ENCODE measurements at regions not wholly inside any gene's neighbourhood (a gene's known extent, or its start where the extent isn't known, plus 50 kb on each side); places are given as distances from the start of the nearest gene placed in this dataset.

DNA sequence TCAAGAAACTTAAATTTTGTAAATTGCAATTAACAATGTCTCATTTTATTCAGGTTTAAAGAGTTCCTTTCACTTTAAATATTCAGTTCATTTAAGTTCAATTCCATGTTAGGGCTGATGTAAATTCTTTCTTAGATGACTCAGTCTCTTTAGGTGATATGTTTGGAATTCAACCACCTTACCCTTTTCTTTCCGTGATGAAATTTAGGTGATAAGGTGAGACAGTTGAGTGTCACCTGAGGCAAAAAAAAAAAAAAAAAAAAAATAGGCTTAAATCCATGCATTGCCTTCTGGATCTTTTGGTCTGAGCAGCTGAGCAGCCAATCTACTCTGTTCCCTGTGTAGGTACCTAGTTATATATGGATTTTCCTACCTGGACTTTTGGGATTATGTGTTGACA, 299.5 kb downstream of the DAD1 start:
- Mint-ChIP-seq H3K4me1 (no peaks in the 10 kb centered on the region), H3K27me3 (ENCODE audit: low read depth in 3 of 3) (peaks cover 0 to 2% (median 1%) of the 10 kb centered on the region in 3 donors), H3K4me3 (no peak overlapping the region), H3K27ac (no peak overlapping the region), H3K9me3 (peaks cover 0 to 1% (median 0%) of the 10 kb centered on the region in 7 donors), H3K36me3 (no peaks in the 10 kb centered on the region)
- Histone ChIP-seq H3K79me2 (ENCODE audit: insufficient read depth, low read length) (no peaks in the 10 kb centered on the region), H3K9ac (ENCODE audit: insufficient read depth, low read length, poor library complexity, severe bottlenecking) (no peak overlapping the region), H4K20me1 (ENCODE audit: insufficient read depth, low read length) (no peaks in the 10 kb centered on the region), H3K36me3 (replicated peaks in 1 of 2; ENCODE audit: control insufficient read depth in 1 of 2, insufficient read depth in 2 of 2, low read length in 2 of 2) (no peaks in the 10 kb centered on the region), H3K4me3 (replicated peaks in 1 of 3; ENCODE audit: low read depth in 2 of 3, low read length in 3 of 3) (no peak overlapping the region), H3K27me3 (ENCODE audit: control insufficient read depth in 2 of 2, insufficient read depth in 2 of 2, low read length in 2 of 2) (no peaks in the 10 kb centered on the region), H3K4me2 (replicated peaks; ENCODE audit: extremely low read depth, low read length, poor library complexity, severe bottlenecking) (no peak overlapping the region), H3K27ac (ENCODE audit: low read depth in 1 of 2, low read length in 2 of 2) (no peak overlapping the region), H3K4me1 (ENCODE audit: control insufficient read depth in 1 of 2, insufficient read depth in 2 of 2, low read length in 2 of 2) (no peaks in the 10 kb centered on the region), H3K9me3 (replicated peaks in 1 of 2; ENCODE audit: control insufficient read depth in 1 of 2, insufficient read depth in 1 of 2, low read length in 2 of 2) (no peaks in the 10 kb centered on the region), H2AFZ (ENCODE audit: insufficient read depth, low read depth, low read length, poor library complexity, severe bottlenecking) (no peak overlapping the region)
- no CpG with 5 or more reads among the region's 1 CpG for WGBS (ENCODE audit: insufficient coverage)
- no peak for DNase-seq
- intact Hi-C loops (cut with micrococcal nuclease): no loop called here
- TF ChIP-seq, protein P1, sequence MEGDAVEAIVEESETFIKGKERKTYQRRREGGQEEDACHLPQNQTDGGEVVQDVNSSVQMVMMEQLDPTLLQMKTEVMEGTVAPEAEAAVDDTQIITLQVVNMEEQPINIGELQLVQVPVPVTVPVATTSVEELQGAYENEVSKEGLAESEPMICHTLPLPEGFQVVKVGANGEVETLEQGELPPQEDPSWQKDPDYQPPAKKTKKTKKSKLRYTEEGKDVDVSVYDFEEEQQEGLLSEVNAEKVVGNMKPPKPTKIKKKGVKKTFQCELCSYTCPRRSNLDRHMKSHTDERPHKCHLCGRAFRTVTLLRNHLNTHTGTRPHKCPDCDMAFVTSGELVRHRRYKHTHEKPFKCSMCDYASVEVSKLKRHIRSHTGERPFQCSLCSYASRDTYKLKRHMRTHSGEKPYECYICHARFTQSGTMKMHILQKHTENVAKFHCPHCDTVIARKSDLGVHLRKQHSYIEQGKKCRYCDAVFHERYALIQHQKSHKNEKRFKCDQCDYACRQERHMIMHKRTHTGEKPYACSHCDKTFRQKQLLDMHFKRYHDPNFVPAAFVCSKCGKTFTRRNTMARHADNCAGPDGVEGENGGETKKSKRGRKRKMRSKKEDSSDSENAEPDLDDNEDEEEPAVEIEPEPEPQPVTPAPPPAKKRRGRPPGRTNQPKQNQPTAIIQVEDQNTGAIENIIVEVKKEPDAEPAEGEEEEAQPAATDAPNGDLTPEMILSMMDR (IDR thresholded peaks at IDR 0.05): no peak

- H2AFZ ChIP-seq (ENCODE audit: insufficient read depth, low read depth, low read length, poor library complexity, severe bottlenecking): no peak overlapping the region
- intact Hi-C loops (cut with micrococcal nuclease): no loop called here
These were observed 303.0 kb downstream of the DAD1 start for GRCh38 chr14:22285991-22286390.

More at GRCh38 chr14:22285991-22286390, 303.0 kb downstream of the DAD1 start:
- no peak overlapping the region for H3K27ac Mint-ChIP-seq
- Histone ChIP-seq H3K9ac (ENCODE audit: insufficient read depth, low read length, poor library complexity, severe bottlenecking) (no peak overlapping the region), H3K4me1 (ENCODE audit: control insufficient read depth in 1 of 2, insufficient read depth in 2 of 2, low read length in 2 of 2) (peaks cover 24 to 27% of the 10 kb centered on the region in 2 donors), H3K27me3 (ENCODE audit: control insufficient read depth in 2 of 2, insufficient read depth in 2 of 2, low read length in 2 of 2) (no peaks in the 10 kb centered on the region), H3K4me3 (replicated peaks in 1 of 3; ENCODE audit: low read depth in 2 of 3, low read length in 3 of 3) (no peak overlapping the region), H3K4me2 (replicated peaks; ENCODE audit: extremely low read depth, low read length, poor library complexity, severe bottlenecking) (no peak overlapping the region), H3K79me2 (ENCODE audit: insufficient read depth, low read length) (no peaks in the 10 kb centered on the region), H3K36me3 (replicated peaks in 1 of 2; ENCODE audit: control insufficient read depth in 1 of 2, insufficient read depth in 2 of 2, low read length in 2 of 2) (no peaks in the 10 kb centered on the region), H3K9me3 (replicated peaks in 1 of 2; ENCODE audit: control insufficient read depth in 1 of 2, insufficient read depth in 1 of 2, low read length in 2 of 2) (no peaks in the 10 kb centered on the region), H4K20me1 (ENCODE audit: insufficient read depth, low read length) (no peaks in the 10 kb centered on the region), H3K27ac (ENCODE audit: low read depth in 1 of 2, low read length in 2 of 2) (no peak overlapping the region)
- TF ChIP-seq, protein P1 (IDR thresholded peaks at IDR 0.05): no peak
- H3K4me3 Mint-ChIP-seq: no peak overlapping the region
- H3K4me1 Mint-ChIP-seq: peaks cover 25% of the 10 kb centered on the region
- no peaks in the 10 kb centered on the region for H3K36me3 Mint-ChIP-seq
- 80% methylated on average over 1 of the region's 3 CpGs for WGBS (ENCODE audit: insufficient coverage)
- DNase-seq: no peak
- peaks cover 0 to 7% (median 3%) of the 10 kb centered on the region in 7 donors for H3K9me3 Mint-ChIP-seq
- H3K27me3 Mint-ChIP-seq (ENCODE audit: low read depth in 3 of 3): peaks cover 1 to 4% (median 2%) of the 10 kb centered on the region in 3 donors

Data from CD14-positive monocyte (primary cell).